DOHH2 (cell line): ENCODE measurements at regions not wholly inside any gene's neighbourhood (a gene's known extent, or its start where the extent isn't known, plus 50 kb on each side); places are given as distances from the start of the nearest gene placed in this dataset.

Experiments used
- H3F3A ChIP-seq: fragments of 200-600 bp; sonication (generic), shearing (Covaris generic); 2 replicates; pipeline ENCODE4 v1.6.0; 2016; ENCODE audit warnings: antibody characterized with exemption, mild to moderate bottlenecking; ENCODE audit not compliant: control insufficient read depth, insufficient read depth
- H3K27ac ChIP-seq: fragments of 200-600 bp; sonication (generic); 2 replicates; pipeline ENCODE4 v1.5.1; 2014; ENCODE audit warnings: low read depth, mild to moderate bottlenecking, low read length, moderate library complexity
- H3K27me3 ChIP-seq: fragments of 200-600 bp; sonication (generic); 2 replicates; pipeline ENCODE4 v1.6.1; 2014; ENCODE audit warnings: mild to moderate bottlenecking, low read length, mixed read lengths; ENCODE audit not compliant: control insufficient read depth
- H3K36me3 ChIP-seq: fragments of 200-600 bp; sonication (generic); 2 replicates; pipeline ENCODE4 v1.6.1; 2014; ENCODE audit warnings: mild to moderate bottlenecking, low read length, moderate library complexity, mixed read lengths; ENCODE audit not compliant: control insufficient read depth
- H3K4me1 ChIP-seq: fragments of 200-600 bp; sonication (generic); 2 replicates; pipeline ENCODE4 v1.6.1; 2014; ENCODE audit warnings: mild to moderate bottlenecking, low read length, mixed read lengths; ENCODE audit not compliant: control insufficient read depth
- H3K4me2 ChIP-seq: fragments of 200-600 bp; sonication (generic); 2 replicates; pipeline ENCODE4 v1.6.0; 2014; ENCODE audit warnings: mild to moderate bottlenecking, low read length, moderate library complexity
- H3K4me3 ChIP-seq: fragments of 200-600 bp; sonication (generic); 2 replicates; pipeline ENCODE4 v1.5.1; 2014; ENCODE audit warnings: mild to moderate bottlenecking, low read length, mixed read lengths
- H3K79me2 ChIP-seq: fragments of 200-600 bp; sonication (generic); 2 replicates; pipeline ENCODE4 v1.6.1; 2014; ENCODE audit warnings: mild to moderate bottlenecking, low read length, mixed read lengths; ENCODE audit not compliant: control insufficient read depth
- H3K9me2 ChIP-seq: fragments of 200-600 bp; sonication (generic); replicated peaks from 2 replicates; pipeline ENCODE4 v1.6.1; 2014; ENCODE audit warnings: mild to moderate bottlenecking, low read length, mixed read lengths; ENCODE audit not compliant: control insufficient read depth
- H3K9me3 ChIP-seq: fragments of 200-600 bp; sonication (generic); 2 replicates; pipeline ENCODE4 v1.6.1; 2014; ENCODE audit warnings: antibody characterized with exemption, low read length, mixed read lengths; ENCODE audit not compliant: control insufficient read depth, insufficient read depth
- H4K20me1 ChIP-seq: fragments of 200-600 bp; sonication (generic); 2 replicates; pipeline ENCODE4 v1.6.0; 2014; ENCODE audit warnings: low read depth, mild to moderate bottlenecking, antibody characterized with exemption, low read length, moderate library complexity; ENCODE audit not compliant: control insufficient read depth, insufficient read depth
- EZH2phosphoT487 ChIP-seq: fragments of 200-600 bp; sonication (generic); IDR thresholded peaks from 2 replicates; pipeline ENCODE4 v1.6.1; 2017; ENCODE audit warnings: borderline replicate concordance, mild to moderate bottlenecking, antibody characterized with exemption, low read length, moderate library complexity, mixed read lengths
- TF ChIP-seq, protein P1 (sequence below): fragments of 200-600 bp; sonication (generic); IDR thresholded peaks from one replicate; pipeline ENCODE4 v1.5.1; 2014; ENCODE audit warnings: antibody characterized with exemption, mild to moderate bottlenecking, low read depth, low read length; ENCODE audit not compliant: poor library complexity, severe bottlenecking

DNA sequence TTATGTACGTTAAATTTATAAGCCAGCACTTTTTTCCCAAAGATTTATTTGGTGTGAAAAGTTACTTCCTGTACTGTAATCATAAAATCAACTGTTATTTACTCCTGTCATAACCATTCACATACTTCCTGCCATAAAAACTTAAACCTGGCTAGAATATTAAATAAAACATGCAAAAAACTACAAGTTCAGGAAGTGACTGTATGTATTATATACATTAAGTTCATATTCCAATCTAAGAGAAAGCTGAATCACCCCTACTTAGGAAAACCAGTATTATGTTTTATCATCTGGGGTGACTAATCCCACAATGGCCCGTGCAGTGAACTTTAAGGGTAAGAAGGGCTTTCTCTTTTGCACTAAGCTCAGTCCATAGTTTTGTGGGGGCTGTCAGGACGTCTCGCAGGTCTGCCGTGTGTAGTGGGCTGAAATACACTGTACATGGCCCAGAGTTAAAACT, 183.7 kb upstream of the KLF14 start:
- H3F3A ChIP-seq = peaks cover 27% of the 10 kb centered on the region
- no peaks in the 10 kb centered on the region for H3K9me2 ChIP-seq
- H3K79me2 ChIP-seq = peaks cover 33% of the 10 kb centered on the region
- no peaks in the 10 kb centered on the region for H3K9me3 ChIP-seq
- no peaks in the 10 kb centered on the region for H4K20me1 ChIP-seq
- H3K4me1 ChIP-seq = peaks cover 53% of the 10 kb centered on the region
- no peak overlapping the region for H3K27ac ChIP-seq
- H3K4me2 ChIP-seq = no peak overlapping the region
- no peaks in the 10 kb centered on the region for H3K27me3 ChIP-seq
- no peak overlapping the region for H3K4me3 ChIP-seq
- H3K36me3 ChIP-seq = peaks cover 39% of the 10 kb centered on the region
- no peak for TF ChIP-seq EZH2phosphoT487
- TF ChIP-seq, protein P1, sequence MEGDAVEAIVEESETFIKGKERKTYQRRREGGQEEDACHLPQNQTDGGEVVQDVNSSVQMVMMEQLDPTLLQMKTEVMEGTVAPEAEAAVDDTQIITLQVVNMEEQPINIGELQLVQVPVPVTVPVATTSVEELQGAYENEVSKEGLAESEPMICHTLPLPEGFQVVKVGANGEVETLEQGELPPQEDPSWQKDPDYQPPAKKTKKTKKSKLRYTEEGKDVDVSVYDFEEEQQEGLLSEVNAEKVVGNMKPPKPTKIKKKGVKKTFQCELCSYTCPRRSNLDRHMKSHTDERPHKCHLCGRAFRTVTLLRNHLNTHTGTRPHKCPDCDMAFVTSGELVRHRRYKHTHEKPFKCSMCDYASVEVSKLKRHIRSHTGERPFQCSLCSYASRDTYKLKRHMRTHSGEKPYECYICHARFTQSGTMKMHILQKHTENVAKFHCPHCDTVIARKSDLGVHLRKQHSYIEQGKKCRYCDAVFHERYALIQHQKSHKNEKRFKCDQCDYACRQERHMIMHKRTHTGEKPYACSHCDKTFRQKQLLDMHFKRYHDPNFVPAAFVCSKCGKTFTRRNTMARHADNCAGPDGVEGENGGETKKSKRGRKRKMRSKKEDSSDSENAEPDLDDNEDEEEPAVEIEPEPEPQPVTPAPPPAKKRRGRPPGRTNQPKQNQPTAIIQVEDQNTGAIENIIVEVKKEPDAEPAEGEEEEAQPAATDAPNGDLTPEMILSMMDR = no peak

DNA sequence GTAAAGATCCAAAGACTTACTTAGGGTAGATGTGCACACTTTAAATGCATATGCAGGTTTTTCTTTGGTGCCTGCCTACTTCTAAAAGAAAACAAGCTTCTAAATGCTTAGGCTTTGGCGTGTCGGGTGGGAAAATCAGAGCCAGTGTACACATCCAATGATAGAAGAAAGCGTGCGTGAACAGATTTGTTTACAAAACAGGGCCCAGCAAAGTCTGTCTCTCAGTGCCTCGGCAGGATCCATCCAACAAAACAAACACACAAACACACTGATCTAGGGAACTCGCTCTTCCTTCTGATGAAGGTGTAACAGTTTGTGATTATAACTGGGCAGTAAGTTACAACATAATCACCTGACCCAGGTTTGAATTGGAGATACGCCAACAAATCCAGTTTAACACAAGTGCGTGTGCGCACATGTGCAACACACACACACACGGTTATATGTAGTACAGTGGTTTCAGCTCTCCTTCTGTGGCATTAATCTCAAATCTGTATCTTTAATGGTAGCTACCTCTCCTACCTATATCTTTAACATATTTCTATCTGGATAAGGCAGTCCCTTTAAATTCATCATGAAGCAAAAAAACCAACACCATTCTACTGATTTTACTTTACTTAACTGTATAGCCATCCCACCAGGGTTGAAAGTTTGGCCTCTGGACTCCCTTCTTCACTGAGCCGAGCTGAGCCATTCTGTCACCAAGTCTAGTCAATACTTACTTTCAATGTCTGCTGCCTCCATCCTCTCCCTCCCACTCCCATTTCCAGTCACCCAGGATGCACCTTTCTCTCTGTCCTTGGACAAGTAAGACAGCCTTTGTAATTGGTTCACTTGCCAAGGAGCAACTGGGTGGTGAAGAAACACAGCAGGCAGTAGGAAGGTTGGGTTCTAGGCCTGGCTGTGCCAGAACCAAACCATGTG, 184.4 kb upstream of the KLF14 start:
- no peaks in the 10 kb centered on the region for H3K9me3 ChIP-seq
- no peaks in the 10 kb centered on the region for H4K20me1 ChIP-seq
- H3K9me2 ChIP-seq = no peaks in the 10 kb centered on the region
- peaks cover 29% of the 10 kb centered on the region for H3K79me2 ChIP-seq
- H3F3A ChIP-seq = peaks cover 24% of the 10 kb centered on the region
- H3K36me3 ChIP-seq = peaks cover 44% of the 10 kb centered on the region
- H3K4me3 ChIP-seq = no peak overlapping the region
- peaks cover 46% of the 10 kb centered on the region for H3K4me1 ChIP-seq
- no peak overlapping the region for H3K4me2 ChIP-seq
- no peaks in the 10 kb centered on the region for H3K27me3 ChIP-seq
- H3K27ac ChIP-seq = no peak overlapping the region
- TF ChIP-seq, protein P1 = no peak
- TF ChIP-seq EZH2phosphoT487 = no peak

DNA sequence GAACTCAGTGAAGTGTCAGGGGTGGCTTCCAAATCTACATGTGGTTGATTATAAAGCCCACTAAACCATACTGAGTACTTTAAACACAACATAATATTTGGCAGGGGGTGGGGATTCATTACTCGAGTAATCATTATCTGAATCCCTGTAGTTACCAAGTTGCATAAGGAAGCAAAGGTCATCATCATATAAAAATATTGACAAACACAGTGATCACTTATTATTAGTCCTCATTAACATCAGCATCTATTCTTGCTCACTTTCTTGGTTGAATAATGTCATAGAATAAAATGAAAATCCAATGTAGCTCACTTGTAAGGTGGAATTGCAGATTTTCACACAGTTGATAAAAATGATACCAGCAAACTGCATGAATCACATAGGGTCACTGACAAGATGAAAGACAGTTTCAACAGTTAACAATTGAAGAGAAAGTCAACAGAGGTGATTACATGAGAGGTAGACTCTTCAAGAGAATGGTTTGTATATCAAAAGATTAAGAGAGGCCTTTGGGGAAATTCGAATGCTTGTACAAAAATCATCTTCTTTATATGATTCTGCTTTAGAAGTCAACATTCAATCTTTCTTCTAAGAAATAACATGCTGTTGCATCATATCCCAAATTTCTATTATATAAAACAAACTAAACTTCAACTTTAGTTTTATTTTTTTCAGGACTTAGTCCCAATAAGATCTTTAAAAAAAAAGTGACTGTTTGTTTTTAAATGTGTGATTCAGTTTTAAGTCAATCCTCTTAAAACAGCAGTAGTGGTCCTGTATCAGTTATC, 185.5 kb upstream of the KLF14 start:
- peaks cover 31% of the 10 kb centered on the region for H3K79me2 ChIP-seq
- no peak overlapping the region for H3K27ac ChIP-seq
- peaks cover 49% of the 10 kb centered on the region for H3K36me3 ChIP-seq
- H3K4me3 ChIP-seq = no peak overlapping the region
- H3K9me2 ChIP-seq = no peaks in the 10 kb centered on the region
- H3K9me3 ChIP-seq = no peaks in the 10 kb centered on the region
- peaks cover 36% of the 10 kb centered on the region for H3K4me1 ChIP-seq
- TF ChIP-seq, protein P1 = no peak
- no peak for TF ChIP-seq EZH2phosphoT487
- peaks cover 14% of the 10 kb centered on the region for H3F3A ChIP-seq
- no peaks in the 10 kb centered on the region for H3K27me3 ChIP-seq
- 0 out of 2 replicates have a peak, but pooled peaks cover 4% of the 10 kb centered on the region for H4K20me1 ChIP-seq
- no peak overlapping the region for H3K4me2 ChIP-seq
